ENCODE measurements at regions not wholly inside any gene's neighbourhood (a gene's known extent, or its start where the extent isn't known, plus 50 kb on each side); places are given as distances from the start of the nearest gene placed in this dataset.
"Not testable (repeated sequence)": the region's sequence is repeated elsewhere in the genome, so short reads cannot be mapped to it uniquely, and the experiment has no call there.

GRCh38 chr6:6483733-6484132, 104.8 kb upstream of the LY86 start:
- DNase-seq: no peak

- no peak for DNase-seq
Measured at GRCh38 chr6:6484681-6485080, 103.8 kb upstream of the LY86 start.

GRCh38 chr6:6486595-6486994, 101.9 kb upstream of the LY86 start:
- no peak for DNase-seq

- DNase-seq: no peak
Measured at GRCh38 chr6:6491761-6492160, 96.8 kb upstream of the LY86 start.

- DNase-seq: no peak
Measured at GRCh38 chr6:6492675-6493074, 95.8 kb upstream of the LY86 start.

- not testable (repeated sequence) for DNase-seq
Measured at GRCh38 chr6:6494139-6494538, 94.4 kb upstream of the LY86 start.

- DNase-seq: no peak
Measured at GRCh38 chr6:6494677-6495076, 93.8 kb upstream of the LY86 start.

- DNase-seq: no peak
Measured at GRCh38 chr6:6495851-6496250, 92.7 kb upstream of the LY86 start.

GRCh38 chr6:6497541-6497940, 91.0 kb upstream of the LY86 start:
- no peak for DNase-seq

GRCh38 chr6:6497976-6498375, 90.5 kb upstream of the LY86 start:
- DNase-seq: no peak

- DNase-seq: no peak
Measured at GRCh38 chr6:6503191-6503590, 85.3 kb upstream of the LY86 start.

GRCh38 chr6:6505111-6505510, 83.4 kb upstream of the LY86 start:
- DNase-seq: no peak

GRCh38 chr6:6508643-6509042, 79.9 kb upstream of the LY86 start:
- no peak for DNase-seq

- no peak for DNase-seq
Measured at GRCh38 chr6:6509284-6509683, 79.2 kb upstream of the LY86 start.

GRCh38 chr6:6512711-6513110, 75.8 kb upstream of the LY86 start:
- DNase-seq: no peak

GRCh38 chr6:6515691-6516607, 72.6 kb upstream of the LY86 start:
- DNase-seq: peak in 1 of 2 experiments; percentile 8

- no peak for DNase-seq
Measured at GRCh38 chr6:6516666-6517458, 71.7 kb upstream of the LY86 start.

GRCh38 chr6:6518631-6519427, 69.7 kb upstream of the LY86 start:
- DNase-seq: no peak

GRCh38 chr6:6521961-6522482, 66.5 kb upstream of the LY86 start:
- DNase-seq: no peak

- no peak for DNase-seq
Measured at GRCh38 chr6:6522709-6523108, 65.8 kb upstream of the LY86 start.

GRCh38 chr6:6524951-6525350, 63.6 kb upstream of the LY86 start:
- no peak for DNase-seq

GRCh38 chr6:6525933-6526332, 62.6 kb upstream of the LY86 start:
- no peak for DNase-seq

- no peak for DNase-seq
Measured at GRCh38 chr6:6529275-6529674, 59.2 kb upstream of the LY86 start.

Data from activated CD4-positive, alpha-beta T cell treated with anti-CD3 and anti-CD28 coated beads, Interleukin-2, amount 50 U/mL, for 4 hours (primary cell).